Hematopoietic multipotent progenitor cell treated with erythropoietin and hydrocortisone succinate and interleukin-3 and kit ligand, for 15 days (in vitro differentiated cells): ENCODE measurements at regions not wholly inside any gene's neighbourhood (a gene's known extent, or its start where the extent isn't known, plus 50 kb on each side); places are given as distances from the start of the nearest gene placed in this dataset.
"Not testable (repeated sequence)": the region's sequence is repeated elsewhere in the genome, so short reads cannot be mapped to it uniquely, and the experiment has no call there.

ENCODE experiments used
- DNase-seq: peaks from one replicate; pipeline ENCODE4 v3.0.0-alpha.2; 2015; ENCODE audit warnings: low spot score

DNA sequence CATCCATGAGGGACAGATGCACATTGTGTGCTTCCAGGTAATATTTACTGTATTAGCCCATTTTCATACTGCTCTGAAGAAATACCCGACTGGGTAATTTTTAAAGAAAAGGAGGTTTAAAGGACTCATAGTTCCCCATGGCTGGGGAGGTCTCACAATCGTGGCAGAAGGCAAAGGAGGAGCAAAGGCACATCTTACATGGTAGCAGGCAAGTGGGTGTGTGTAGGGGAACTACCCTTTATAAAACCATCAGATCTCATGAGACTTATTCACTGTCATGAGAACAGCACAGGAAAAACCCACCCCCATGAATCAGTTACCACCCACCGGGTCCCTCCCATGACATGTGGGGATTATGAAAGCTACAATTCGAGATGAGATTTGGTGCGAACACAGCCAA is 148.8 kb upstream of the FBXL17 start:
- no peak for DNase-seq

- DNase-seq, result no peak
Observed at GRCh38 chr5:108529381-108529780, 147.5 kb upstream of the FBXL17 start.

DNA sequence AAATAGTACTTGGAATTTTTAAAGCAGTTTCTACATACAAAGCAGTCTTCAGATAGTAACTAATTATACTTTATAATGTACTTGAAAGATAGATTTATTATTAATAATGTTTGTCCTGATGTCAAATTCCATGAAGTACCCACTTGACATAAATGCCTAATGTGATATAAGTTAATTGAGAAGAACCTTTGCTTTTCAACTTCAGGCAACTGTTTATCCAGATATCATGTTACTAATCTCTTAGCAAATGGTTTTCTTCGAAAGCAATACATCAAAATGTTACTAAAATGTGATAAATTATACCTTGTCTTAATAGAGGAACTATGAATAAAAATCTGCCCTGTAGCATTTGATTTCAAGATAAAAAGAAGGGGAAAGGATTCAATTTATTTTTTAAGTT is 146.8 kb upstream of the FBXL17 start:
- no peak for DNase-seq

GRCh38 chr5:108524564-108524963 is 142.7 kb upstream of the FBXL17 start:
- no peak for DNase-seq

- DNase-seq, result no peak
Observed at GRCh38 chr5:108523360-108523759, 141.5 kb upstream of the FBXL17 start.

- DNase-seq, result peak; percentile 26
Observed at GRCh38 chr5:108521841-108522506, 140.1 kb upstream of the FBXL17 start.

DNA sequence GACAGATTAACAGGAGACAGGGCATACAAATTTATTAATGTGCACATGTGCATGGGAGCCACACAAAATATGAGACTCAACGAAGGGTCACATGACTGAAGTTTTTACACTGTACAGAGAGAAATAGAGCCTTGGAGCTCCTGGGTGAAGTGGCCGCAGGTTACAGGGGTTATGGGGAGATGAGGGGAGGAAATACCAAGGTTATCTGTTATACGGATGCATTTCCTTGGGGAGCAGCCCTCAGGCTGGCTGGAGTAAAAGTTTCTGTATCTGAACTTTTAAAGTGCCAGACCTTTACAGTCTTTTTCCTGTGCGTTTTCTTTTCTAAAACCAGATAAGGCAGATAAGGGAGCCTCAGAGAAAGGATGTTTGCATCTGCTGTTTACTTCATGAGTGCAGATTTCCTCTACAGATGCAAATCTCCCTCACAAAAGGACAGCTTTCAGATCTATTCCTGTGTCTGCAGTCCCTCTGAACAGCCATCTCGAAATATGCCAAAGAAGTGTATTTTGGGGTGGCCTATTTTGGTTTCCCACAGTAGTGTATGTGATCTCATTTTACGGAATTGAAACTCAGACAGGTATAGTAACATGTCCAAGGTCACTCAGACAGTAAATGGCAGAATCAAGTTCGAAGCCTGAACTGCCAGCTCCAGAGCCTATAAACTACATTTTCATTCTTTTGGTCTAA is 139.3 kb upstream of the FBXL17 start:
- DNase-seq, result no peak

DNA sequence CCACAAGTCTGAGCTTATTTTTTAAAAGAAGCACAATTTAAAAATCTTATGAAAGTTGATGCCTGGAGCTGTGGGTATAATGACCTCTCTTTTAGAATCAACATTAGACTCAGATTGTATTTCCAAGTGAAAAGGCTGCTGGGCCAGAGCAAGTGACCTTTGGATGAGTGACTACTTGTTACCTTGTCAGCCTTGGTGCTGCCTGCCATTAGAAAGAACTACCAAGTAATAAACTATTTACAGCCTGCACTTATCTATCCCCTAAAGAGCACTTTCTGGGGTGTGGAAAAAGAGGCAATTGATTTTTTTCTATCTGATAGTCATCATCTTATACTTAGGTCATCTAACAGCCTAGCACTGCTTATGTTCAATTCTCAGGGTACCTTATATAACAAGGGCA is 134.9 kb upstream of the FBXL17 start:
- DNase-seq, result no peak

- DNase-seq, result no peak
Observed at GRCh38 chr5:108515517-108516105, 133.7 kb upstream of the FBXL17 start.

- DNase-seq, result no peak
Observed at GRCh38 chr5:108508979-108509378, 127.1 kb upstream of the FBXL17 start.

DNA sequence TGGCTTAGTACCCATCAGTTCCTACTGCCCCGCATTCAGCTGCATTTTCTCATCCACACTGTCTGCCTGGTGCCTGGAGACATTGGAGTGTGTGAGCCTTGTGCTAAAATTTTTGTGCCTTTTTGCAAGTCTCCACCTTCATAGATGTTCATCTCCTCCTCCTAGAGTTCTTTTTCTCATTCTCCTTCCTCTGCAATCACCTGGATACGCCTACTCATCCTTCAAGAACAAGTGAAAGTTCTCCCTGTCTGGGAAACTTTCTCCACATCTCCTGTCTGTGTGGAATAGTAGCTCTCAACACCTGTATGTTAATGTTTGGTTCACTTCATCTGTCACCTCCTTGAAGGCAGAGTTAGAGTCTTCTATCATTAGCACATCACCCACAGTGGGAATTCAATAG is 125.7 kb upstream of the FBXL17 start:
- DNase-seq, result no peak

DNA sequence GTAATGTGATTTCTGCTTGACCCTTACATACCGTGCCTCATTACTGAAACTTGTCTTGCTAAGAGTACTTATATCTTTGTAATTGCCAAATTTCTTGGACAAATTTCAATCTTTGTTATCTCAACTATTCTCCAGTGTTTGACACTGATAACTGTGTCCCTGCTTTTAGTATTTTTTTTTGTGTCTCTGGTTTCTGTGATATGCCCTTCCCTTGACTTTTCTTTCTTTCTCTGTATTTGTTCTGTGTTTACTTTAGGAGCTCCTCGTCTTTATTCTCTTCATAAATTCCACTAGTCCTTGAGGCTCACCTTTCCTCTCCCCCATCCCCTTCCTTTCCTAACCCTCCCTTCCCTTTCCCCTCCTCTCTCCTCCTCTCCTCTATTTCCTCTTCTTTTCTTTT is 123.7 kb upstream of the FBXL17 start:
- DNase-seq, result no peak

DNA sequence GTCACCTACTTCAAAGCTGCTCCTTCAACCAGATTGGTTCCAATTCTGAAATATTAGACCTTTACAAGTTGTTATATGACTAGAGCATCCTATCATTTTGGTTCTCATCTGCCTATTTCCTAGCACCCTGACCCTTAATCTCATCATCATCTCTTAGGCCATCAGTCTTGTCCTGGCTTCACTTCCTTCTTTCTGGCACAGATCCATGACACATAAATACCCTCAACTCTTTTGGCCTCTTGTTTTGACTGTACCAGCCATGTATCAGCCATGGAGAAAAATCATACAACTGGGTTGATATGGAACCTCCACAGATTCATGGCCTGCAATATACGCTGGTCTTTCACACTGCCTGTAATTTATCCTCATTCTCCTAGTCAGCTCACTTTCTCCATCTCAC is 123.1 kb upstream of the FBXL17 start:
- DNase-seq, result no peak

DNA sequence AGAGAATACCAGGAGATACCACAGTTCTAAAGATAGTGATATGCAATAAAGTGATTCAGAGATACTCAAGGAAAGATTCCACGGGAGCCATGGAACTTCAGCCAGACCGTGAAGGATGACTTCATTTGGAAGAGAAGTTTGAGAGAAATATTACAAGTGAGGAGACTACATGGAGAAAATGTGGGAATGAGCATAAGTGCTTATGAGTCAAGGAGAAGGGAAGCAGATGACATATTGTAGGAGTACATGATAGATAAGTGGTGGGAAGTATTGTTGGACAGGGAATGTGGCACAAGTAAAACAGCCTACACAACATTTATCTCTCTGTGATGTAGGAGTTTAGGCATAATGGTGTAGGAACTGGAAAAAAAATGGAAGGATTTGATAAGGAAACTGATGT is 122.1 kb upstream of the FBXL17 start:
- DNase-seq, result no peak

DNA sequence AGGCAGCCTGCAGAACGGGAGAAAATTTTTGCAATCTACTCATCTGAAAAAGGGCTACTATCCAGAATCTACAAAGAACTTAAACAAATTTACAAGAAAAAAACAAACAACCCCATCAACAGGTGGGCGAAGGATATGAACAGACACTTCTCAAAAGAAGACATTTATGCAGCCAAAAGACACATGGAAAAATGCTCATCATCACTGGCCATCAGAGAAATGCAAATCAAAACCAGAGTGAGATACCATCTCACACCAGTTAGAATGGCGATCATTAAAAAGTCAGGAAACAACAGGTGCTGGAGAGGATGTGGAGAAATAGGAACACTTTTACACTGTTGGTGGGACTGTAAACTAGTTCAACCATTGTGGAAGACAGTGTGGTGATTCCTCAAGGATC is 113.7 kb upstream of the FBXL17 start:
- DNase-seq, result not testable (repeated sequence)

- no peak for DNase-seq
Observed at GRCh38 chr5:108487951-108488350, 106.1 kb upstream of the FBXL17 start.

DNA sequence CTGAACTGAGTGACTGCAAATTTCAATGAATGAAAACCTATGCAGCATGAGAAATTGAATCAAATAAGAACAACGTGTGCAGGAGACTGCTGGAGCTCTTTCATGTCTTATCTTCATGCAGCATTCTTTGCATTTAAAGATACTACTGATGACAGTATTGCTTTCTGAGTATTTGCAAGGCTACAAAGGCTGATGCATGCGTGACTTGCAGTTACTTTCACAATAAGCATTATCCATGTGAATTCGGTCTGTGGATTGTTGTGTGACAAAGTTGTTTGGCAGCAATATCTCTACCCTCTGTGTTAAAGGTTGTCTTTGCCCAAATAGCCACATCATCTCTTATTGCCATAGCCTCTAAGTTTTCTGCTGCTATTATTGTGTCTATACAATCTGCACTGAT is 102.1 kb upstream of the FBXL17 start:
- DNase-seq, result no peak

DNA sequence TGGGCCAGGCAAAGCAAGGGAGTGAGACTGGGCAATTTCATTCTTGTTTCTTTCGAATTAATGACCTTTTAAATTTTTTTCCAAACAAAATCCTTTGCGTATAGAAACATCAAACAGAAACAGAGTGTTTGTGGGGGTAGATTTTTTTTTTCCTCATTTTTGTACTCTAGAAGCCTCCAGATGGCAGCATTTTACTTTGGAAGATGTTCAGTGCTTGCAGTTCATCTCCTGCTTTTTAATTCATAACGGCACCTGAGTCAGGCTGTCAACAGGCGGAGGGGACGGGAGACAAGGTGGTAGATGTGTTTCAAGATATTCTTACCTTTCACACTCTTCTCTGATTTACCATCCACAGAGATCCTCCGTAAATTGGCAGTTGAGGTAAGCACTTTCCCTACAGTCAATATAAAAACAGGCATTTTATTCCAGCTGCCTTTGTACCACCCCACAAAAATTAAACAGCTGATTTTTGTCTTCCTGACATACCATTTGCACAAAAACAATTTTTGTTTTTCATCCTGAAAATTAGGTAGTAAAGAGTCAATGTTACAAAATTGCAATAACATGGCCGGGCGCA is 99.5 kb upstream of the FBXL17 start:
- DNase-seq, result no peak

DNA sequence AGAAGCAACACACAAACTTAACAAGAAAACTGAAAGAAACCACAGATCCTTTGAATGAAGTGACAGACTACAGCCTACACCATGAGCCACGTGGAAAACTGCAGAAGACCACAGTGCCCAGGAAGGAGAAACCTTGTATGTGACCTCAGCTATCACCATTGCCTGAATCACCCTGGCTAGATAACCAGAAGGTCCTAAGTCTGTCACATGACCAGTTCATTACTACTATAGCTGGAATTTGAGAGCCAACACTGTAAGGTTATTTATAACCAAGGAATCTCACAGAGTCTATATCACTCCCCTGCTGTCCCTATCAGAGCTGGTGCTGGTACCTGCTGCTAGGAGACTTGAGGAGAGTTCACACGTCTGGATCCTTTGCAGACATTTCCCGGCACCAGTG is 90.3 kb upstream of the FBXL17 start:
- DNase-seq, result no peak

DNA sequence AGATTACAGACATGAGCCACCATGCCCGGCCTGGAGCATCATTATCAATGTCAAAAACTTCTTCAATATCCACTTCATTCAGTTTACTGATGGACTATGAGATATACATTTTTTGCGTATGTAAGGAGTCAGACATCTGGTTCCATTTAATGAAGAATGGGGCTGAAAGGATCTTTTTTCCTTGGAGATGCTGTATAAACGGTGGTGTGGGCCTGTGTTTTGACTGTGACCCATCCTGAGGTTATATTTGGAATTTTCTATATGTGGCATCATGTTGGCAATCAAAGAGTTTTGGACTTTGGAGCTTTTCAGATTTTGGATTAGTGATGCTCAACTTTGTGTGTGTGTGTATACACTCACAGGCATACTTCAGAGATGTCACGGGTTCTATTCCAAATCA is 85.7 kb upstream of the FBXL17 start:
- DNase-seq, result no peak

DNA sequence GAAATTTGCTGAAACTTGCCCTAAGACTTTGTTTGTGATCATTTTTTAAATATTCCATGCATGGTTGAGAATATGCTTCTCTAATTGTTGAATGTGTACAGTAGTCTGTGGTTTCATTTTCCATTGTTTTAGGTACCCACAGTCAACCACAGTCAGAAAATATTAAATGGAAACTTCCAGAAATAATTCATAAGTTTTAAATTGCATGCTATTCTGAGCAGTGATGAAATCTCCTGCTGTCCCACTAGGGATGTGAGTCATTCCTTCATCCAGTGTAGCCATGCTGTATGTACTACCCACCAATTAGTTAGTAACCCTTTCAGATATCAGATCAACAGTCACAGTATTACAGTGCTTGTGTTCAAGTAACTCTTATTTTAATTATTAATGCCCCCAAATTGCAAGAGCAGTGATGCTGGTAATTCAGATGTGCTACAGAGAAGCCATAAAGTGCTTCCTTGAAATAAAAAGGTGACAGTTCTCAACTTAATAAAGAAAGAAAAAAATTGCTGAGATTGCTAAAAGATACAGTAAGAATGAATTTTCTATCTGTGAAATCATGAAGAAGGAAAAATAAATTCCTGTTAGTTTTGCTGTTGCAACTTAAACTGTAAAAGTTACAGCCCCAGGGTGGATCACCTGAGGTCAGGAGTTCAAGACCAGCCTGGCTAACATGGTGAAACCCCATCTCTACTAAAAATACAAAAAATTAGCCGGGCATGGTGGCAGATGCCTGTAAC is 79.9 kb upstream of the FBXL17 start:
- no peak for DNase-seq

GRCh38 chr5:108459769-108460168 is 77.9 kb upstream of the FBXL17 start:
- no peak for DNase-seq

DNA sequence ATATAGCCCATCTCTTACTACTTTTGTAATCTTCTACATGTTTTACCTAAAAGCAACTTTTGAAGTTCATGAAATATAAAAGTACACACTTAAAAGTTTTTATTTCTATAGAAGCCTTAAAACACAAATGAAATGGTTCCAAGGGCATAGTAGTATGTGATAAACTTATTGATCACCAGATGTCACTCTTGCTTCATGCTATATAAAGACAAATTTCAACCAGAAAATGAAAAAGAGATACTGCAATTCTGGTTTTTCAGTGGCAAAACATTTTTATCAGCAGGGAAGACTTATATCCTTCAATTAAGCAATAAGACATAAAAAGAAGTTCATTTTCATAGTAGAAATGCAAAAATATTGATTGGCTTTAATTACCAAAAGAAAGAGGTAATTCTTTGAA is 69.4 kb upstream of the FBXL17 start:
- DNase-seq, result no peak
